GM10266 (cell line): ENCODE measurements at regions not wholly inside any gene's neighbourhood (a gene's known extent, or its start where the extent isn't known, plus 50 kb on each side); places are given as distances from the start of the nearest gene placed in this dataset.

Experiments
- DNase-seq: peaks from one replicate; pipeline ENCODE4 v3.0.0; 2012; ENCODE audit errors: extremely low spot score
- TF ChIP-seq, protein P1 (sequence below): IDR thresholded peaks from 2 replicates; pipeline ENCODE4 v1.5.1; 2012; ENCODE audit warnings: mild to moderate bottlenecking, low read depth; ENCODE audit not compliant: control insufficient read depth, insufficient read depth; ENCODE audit errors: missing control alignments

DNA sequence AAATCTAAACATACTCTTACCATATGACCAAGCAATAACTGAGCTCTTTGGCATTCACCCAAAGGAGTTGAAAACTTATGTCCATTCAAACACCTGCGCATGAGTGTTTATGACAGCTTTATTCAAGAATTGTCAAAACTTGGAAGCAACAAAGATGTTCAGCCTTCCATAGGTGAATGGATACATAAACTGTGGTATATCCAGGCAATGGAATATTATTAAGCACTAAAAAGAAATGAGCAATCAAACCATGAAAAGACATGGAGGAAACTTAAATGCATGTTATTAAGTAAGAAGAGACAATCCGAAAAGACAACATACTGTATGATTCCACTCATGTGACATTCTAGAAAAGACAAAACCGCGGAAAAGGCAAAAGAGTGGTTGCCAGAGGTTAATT is 312.0 kb upstream of the TMC3 start:
- no peak for DNase-seq
- TF ChIP-seq, protein P1, sequence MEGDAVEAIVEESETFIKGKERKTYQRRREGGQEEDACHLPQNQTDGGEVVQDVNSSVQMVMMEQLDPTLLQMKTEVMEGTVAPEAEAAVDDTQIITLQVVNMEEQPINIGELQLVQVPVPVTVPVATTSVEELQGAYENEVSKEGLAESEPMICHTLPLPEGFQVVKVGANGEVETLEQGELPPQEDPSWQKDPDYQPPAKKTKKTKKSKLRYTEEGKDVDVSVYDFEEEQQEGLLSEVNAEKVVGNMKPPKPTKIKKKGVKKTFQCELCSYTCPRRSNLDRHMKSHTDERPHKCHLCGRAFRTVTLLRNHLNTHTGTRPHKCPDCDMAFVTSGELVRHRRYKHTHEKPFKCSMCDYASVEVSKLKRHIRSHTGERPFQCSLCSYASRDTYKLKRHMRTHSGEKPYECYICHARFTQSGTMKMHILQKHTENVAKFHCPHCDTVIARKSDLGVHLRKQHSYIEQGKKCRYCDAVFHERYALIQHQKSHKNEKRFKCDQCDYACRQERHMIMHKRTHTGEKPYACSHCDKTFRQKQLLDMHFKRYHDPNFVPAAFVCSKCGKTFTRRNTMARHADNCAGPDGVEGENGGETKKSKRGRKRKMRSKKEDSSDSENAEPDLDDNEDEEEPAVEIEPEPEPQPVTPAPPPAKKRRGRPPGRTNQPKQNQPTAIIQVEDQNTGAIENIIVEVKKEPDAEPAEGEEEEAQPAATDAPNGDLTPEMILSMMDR, result no peak

DNA sequence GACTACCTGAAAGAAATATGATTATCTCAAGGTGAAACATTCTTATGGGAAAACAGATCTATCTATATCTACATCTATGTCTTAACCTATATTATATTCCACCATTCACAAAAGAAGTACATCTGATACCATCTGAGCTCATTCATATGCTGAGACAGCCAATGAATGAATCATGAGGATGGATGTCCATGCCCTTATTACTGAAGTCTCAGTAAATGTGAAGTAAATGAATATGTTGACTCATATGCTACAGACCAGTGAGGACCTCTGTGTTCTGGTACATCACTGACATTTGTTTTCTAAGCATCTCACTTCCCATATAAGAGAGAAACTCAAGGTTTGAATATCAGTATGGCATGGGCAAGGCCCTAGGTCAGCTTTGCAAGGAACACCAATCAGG is 311.2 kb upstream of the TMC3 start:
- no peak for DNase-seq
- TF ChIP-seq, protein P1, result no peak

GRCh38 chr15:81680829-81681228 is 306.8 kb upstream of the TMC3 start:
- TF ChIP-seq, protein P1, result no peak

GRCh38 chr15:81666839-81667238 is 292.8 kb upstream of the TMC3 start:
- TF ChIP-seq, protein P1, result no peak
- no peak for DNase-seq

More at GRCh38 chr15:81680829-81681228, 306.8 kb upstream of the TMC3 start:
- DNase-seq, result no peak

- TF ChIP-seq, protein P1, result no peak
- no peak for DNase-seq
These were observed 287.0 kb upstream of the TMC3 start for GRCh38 chr15:81660976-81661375.

DNA sequence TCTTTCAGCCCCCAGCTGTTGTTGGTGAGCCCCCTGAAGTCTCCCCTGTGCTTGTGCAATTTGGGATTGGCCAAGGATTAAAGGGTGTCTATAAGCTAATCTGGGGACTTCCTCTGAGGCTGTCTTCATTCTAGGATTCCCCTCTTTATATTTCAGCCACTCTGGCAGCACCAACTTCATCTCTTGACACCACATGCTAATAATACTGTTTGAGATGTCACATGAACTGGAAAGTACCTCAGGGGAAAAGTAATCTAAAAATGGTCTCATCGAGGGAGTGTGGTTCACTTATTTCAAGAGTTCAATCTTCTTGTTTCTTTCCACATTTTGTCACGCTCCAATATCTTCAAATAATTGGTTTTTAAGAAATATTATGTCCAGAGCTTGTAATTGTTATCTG is 279.2 kb upstream of the TMC3 start:
- no peak for DNase-seq
- TF ChIP-seq, protein P1, result no peak

- TF ChIP-seq, protein P1, result no peak
- DNase-seq, result no peak
These were observed 271.5 kb upstream of the TMC3 start for GRCh38 chr15:81645470-81645869.
